ENCODE measurements at regions not wholly inside any gene's neighbourhood (a gene's known extent, or its start where the extent isn't known, plus 50 kb on each side); places are given as distances from the start of the nearest gene placed in this dataset.

DNA sequence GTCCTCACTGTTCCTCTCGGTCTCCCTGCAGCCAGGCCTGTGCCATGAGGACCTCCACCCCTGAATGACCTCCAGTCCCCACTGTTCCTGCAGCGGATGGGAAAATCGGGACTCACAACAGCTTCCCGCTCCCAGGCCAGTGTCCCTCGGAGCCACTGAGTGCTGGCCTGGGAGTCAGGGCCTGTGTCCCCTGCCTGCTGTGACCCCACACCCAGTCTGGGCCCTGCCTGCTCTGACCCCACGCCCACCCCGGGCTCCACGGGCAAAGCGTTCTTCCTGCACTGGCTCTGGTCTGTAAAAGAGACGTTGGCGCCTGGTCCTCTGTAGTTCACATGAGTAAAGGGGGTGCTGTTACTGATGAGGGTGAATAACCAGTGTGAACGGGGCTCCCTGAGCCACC, 73.0 kb upstream of the SHISAL1 start:
- DNase-seq (ENCODE audit: low spot score), result no peak
- Histone ChIP-seq H3K27me3 (replicated peaks; ENCODE audit: insufficient read depth) (no peaks in the 10 kb centered on the region), H3K4me1 (replicated peaks) (no peaks in the 10 kb centered on the region), H3K27ac (no peak overlapping the region), H3K36me3 (no peaks in the 10 kb centered on the region), H3K4me3 (no peak overlapping the region), H3K9me3 (no peaks in the 10 kb centered on the region)
- 93% methylated on average over 10 of the region's 12 CpGs for WGBS
- no peak for TF ChIP-seq POLR2AphosphoS5 (IDR thresholded peaks at IDR 0.05)
- no peak for TF ChIP-seq CTCF (IDR thresholded peaks at IDR 0.05)
- no peak for TF ChIP-seq POLR2A (IDR thresholded peaks at IDR 0.05)
- intact Hi-C loops (cut with DNase I), result no loop called here

DNA sequence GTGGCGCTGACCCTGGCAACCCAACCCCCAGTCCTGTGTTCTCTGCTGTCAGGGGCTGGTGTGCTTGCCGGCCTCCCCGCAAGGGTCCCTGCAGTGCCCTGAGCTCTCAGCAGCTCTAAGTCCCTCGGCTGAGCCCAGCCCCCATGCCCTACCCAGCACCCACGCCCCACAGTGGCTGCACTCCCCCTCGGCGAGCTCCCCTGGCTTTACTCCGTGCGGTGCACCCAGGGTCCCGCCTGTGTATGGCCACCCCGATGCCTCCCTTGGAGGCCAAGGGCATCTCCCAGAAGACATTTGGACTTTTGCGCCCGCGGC, 72.5 kb upstream of the SHISAL1 start:
- H3K4me1 ChIP-seq (replicated peaks), result no peaks in the 10 kb centered on the region
- H3K27me3 ChIP-seq (replicated peaks; ENCODE audit: insufficient read depth), result no peaks in the 10 kb centered on the region
- H3K9me3 ChIP-seq, result no peaks in the 10 kb centered on the region
- H3K4me3 ChIP-seq, result no peak overlapping the region
- H3K27ac ChIP-seq, result no peak overlapping the region
- H3K36me3 ChIP-seq, result no peaks in the 10 kb centered on the region
- no peak for TF ChIP-seq POLR2A (IDR thresholded peaks at IDR 0.05)
- TF ChIP-seq CTCF (IDR thresholded peaks at IDR 0.05), result no peak
- TF ChIP-seq POLR2AphosphoS5 (IDR thresholded peaks at IDR 0.05), result no peak
- intact Hi-C loops (cut with DNase I), result no loop called here
- WGBS, result 86% methylated on average over 14 of the region's 14 CpGs
- no peak for DNase-seq (ENCODE audit: low spot score)

- Histone ChIP-seq H3K27ac (no peak overlapping the region), H3K4me3 (no peak overlapping the region), H3K4me1 (replicated peaks) (no peaks in the 10 kb centered on the region), H3K27me3 (replicated peaks; ENCODE audit: insufficient read depth) (no peaks in the 10 kb centered on the region), H3K36me3 (no peaks in the 10 kb centered on the region), H3K9me3 (no peaks in the 10 kb centered on the region)
- WGBS, result 85% methylated on average over 12 of the region's 12 CpGs
- DNase-seq (ENCODE audit: low spot score), result no peak
- TF ChIP-seq POLR2AphosphoS5 (IDR thresholded peaks at IDR 0.05) (no peak), CTCF (IDR thresholded peaks at IDR 0.05) (no peak), POLR2A (IDR thresholded peaks at IDR 0.05) (no peak)
- intact Hi-C loops (cut with DNase I), result no loop called here
Observed at GRCh38 chr22:44384563-44385295, 72.0 kb upstream of the SHISAL1 start.

DNA sequence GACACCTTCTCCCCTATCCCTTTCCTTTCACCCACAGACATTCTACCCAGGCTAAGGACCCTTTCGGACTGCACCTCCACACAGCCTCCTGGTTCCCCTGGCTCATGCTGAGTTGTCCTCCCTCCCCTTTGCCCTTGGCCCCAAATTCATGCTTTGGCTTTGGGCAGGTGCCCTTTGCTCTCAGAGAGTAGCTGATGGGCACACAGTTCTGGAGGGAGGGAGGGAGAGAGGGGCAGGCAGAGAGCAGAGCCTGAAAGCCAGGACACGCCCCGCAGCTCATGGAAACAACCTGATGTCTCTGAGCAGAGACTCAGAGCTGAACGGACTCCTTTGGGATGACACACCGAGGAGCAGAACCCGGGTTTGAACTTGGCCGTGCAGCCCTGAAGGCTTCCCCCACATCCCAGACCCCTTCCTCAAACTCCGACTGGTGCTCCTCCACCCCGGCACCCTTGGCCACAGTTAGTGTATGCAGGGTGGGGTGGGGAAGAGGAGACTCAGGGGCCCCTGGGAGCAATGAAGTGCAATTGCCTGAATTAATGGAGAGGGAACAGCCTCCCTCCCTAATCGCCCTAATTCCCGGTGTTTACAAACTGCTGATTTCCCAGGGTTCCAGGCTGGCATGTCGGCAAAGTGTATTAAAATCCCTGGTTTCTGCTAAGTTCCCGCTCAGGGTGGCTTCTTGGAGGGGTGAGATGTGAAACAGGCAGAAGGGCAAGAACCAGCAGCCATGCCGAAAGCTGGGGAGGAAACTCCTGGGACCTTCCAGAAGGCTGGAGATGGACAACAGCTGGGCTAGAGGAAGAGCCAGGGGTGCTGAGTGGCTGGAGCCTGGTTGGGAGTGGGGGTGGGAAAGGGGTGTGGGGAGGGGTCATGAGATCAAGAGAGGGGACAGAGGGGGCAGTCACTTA, 71.2 kb upstream of the SHISAL1 start:
- 77% methylated on average over 14 of the region's 14 CpGs for WGBS
- Histone ChIP-seq H3K36me3 (no peaks in the 10 kb centered on the region), H3K27ac (no peak overlapping the region), H3K4me1 (replicated peaks) (no peaks in the 10 kb centered on the region), H3K9me3 (no peaks in the 10 kb centered on the region), H3K4me3 (no peak overlapping the region), H3K27me3 (replicated peaks; ENCODE audit: insufficient read depth) (no peaks in the 10 kb centered on the region)
- no peak for DNase-seq (ENCODE audit: low spot score)
- no peak for TF ChIP-seq POLR2AphosphoS5 (IDR thresholded peaks at IDR 0.05)
- intact Hi-C loops (cut with DNase I), result no loop called here

DNA sequence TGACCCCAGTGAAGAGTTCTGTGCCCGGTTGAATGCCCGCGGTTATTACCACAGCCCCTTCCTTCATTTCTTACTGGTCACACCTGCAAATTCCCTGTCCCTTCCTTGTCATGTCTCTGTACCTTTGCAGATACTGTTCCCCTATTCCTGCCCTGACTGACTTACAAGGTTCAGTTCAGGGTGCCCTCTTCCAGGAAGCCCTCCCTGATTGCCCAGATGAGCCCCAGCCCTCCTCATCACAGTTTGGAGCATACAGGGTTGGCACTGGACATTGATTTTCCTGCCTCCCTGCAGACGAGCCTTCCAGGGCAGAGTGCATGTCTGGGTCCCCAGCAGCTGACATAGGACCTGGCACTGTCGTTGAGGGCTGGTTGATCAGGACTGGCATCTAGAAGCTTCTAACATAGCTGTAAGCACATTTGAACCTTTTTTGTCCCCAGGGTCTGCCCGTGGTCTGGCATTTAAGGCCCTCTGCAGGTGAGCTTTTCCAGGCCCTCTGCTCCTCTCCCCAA, 70.4 kb upstream of the SHISAL1 start:
- no peaks in the 10 kb centered on the region for H3K36me3 ChIP-seq
- no peak for DNase-seq (ENCODE audit: low spot score)
- intact Hi-C loops (cut with DNase I), result no loop called here
- H3K27me3 ChIP-seq (replicated peaks; ENCODE audit: insufficient read depth), result no peaks in the 10 kb centered on the region
- no peaks in the 10 kb centered on the region for H3K4me1 ChIP-seq (replicated peaks)
- H3K9me3 ChIP-seq, result no peaks in the 10 kb centered on the region
- WGBS, result 81% methylated on average over 6 of the region's 6 CpGs
- H3K4me3 ChIP-seq, result no peak overlapping the region
- H3K27ac ChIP-seq, result no peak overlapping the region
- TF ChIP-seq CTCF (IDR thresholded peaks at IDR 0.05) (no peak), POLR2AphosphoS5 (IDR thresholded peaks at IDR 0.05) (no peak), POLR2A (IDR thresholded peaks at IDR 0.05) (no peak)

Data from prostate gland (tissue), 2 donors.